Stimulated activated CD4-positive, alpha-beta T cell treated with anti-CD3 and anti-CD28 coated beads, Interleukin-15, amount 100 ng/mL, for 48 hours (primary cell): ENCODE measurements at regions not wholly inside any gene's neighbourhood (a gene's known extent, or its start where the extent isn't known, plus 50 kb on each side); places are given as distances from the start of the nearest gene placed in this dataset.

Experiments
- DNase-seq, 2 donors: peaks; one replicate each; pipeline ENCODE4 v3.0.0-alpha.2; 2020; ENCODE audit warnings: low read depth in 2 of 2

DNA sequence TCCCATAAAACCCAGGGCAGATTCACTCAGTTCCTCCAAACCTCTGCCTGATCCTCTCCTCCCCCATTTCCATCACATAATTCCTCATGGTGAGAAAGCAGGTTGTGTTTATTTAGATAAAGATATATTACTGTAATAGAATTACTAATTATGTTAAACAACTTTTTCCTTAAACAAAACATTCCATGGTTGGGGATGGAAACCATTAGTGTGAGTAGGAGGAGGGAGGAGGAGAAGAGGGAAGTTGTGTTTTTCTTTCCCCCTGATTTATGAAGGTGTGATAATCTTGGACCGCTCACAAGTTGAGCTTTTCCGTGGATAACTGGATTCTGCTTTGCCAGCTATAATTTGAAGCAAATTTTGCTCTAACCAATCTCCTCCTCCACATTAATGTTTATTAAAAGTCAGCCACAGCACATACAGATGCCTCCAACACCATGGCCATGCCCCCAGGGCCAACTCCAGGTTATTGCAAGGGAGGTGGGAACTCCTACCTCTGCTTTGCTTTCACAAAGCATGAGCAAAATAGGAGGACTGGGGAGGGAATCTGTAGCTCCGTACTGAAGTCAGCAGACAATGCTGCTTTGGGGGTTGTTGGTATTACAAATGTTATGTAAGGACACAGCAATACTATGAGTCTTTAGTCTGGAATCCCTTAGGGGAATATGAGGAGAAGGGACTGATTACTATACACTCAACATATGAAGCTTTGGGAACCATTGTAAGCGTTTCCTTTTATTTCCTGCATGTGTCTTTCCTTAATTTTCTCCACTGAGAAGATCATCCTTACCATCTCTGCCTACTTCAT lies 542.0 kb downstream of the DHX35 start:
- no peak for DNase-seq

DNA sequence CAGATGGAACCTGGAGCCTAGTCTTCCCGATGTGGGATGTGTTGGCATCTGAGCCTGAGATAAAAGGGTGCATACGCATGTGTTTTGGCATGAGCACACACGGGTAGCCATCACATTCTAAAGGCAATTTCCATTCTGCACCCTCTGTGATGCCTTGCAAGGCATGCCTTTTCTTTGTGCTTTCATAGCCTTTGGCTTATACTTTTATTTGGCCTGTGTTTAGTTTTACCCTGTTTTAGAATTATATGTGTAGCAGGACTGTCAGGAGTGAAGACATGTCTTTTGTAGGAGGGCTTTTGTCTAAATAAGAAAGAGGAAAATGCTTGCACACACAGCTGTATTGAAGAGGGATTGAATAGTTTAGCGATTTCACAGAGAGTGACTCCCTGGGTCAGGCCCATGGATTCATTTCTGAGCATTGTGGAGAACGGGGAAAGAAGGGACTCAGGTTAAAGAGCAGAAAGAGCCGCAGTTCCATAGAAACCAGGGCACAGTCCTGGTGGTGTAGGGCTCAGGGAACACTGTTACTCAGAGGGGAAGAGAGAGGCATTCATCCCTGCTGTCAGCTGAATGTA lies 530.2 kb downstream of the DHX35 start:
- no peak for DNase-seq

DNA sequence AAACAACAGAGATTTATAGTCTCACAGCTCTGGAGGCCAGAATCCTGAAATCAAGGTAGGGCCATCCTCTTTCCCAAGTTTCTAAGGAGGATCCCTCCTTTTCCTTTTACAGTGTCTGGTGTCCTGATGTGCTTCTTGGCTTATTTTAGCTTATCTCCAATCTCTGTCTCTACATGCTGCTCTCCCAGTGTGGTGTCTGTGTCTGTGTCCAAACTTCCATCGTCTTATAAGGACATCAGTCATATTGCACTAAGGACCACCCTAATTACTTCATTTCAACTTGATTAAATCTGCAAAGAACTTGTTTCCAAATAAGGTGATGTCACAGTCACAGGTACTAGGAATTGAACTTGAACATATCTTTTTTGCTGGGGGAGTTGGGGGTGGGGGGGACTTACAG lies 529.6 kb downstream of the DHX35 start:
- no peak for DNase-seq

DNA sequence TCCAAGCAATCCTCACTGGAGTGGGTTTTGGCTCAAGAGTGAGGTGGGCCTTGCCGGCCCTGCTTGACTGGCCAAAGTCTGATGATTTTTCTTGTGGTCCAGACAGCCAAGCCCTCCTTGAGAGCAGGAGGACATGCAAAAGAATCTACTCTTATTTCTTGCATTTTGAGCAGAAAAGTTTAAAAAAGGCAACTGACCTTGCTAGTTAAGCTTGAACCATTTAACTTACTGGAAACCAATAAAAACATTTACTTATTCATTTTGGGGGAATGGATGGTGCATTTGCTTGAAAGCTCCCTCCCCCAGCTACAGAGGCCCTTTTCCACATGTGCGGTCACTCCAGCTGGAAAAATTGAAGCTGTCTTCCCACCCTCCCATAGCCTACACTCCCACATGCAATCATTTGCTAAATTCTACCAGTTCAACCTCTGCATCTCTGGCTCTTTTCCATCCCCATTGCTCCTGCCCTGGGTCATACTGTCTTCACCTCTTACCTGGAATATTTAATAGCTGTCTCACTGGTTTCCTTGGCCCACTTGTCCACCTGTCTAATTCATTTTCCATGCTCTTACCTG lies 527.9 kb downstream of the DHX35 start:
- DNase-seq, result no peak

DNA sequence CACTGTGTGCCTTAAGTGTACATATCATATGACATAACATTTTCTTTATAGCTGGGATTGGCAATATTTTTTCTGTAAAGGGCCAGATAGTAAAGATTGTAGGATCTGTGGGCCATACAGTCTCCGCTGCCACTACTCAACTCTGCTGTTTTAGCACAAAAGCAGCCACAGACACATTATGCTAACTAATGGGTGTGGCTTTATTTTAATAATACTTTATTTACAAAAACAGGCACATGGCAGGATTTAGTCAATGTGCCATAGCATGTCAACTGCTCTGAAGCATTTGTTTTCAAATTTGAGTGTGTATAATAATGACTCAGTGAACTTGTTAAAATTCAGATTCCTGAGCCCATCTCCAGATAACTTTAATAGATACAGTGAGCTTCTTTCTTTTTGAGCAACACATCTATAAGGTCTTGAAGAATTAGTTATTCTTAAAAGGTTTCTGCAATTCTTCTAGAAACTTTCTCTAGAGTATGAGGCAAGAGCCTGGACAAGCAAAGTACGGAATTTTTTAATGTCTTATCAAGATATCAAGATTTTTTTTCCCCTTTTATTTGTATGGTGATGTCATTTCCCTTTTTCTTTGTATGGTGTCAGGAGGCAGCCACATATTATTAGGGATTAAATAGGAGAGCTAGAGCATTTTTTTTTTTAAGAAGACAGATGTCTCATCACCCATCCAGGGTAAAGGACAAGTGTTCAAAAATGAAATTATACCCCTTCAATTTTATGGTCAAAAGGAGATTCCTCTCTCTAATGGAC lies 518.3 kb downstream of the DHX35 start:
- DNase-seq, result no peak

DNA sequence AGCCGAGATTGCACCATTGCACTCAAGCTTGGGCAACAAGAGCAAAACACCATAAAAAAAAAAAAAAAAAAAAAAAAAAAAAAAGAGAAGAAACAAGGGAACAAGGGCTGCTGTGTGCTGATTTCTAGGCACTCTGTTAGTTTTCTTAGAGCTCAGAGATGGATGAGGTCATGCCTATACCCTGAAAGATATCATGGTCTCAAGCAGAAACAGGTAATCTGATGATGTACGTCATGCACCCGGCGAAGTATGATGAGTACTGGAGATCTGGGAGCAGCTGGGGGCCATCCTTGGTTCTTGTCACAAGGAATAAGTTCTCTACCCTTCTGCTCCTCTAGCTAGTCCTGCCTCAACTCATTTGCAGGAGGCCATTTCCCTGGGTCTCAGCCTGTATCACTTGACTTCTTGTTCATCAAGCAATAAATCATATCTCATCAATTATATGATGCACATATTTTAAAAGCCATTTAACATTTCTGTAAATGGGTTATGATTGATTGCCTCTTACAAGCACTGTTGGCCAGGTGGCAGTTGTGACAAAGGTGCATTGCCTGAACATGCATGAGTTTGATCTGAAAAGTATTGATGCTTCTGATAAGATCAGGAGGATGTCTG lies 517.2 kb downstream of the DHX35 start:
- DNase-seq, result no peak

DNA sequence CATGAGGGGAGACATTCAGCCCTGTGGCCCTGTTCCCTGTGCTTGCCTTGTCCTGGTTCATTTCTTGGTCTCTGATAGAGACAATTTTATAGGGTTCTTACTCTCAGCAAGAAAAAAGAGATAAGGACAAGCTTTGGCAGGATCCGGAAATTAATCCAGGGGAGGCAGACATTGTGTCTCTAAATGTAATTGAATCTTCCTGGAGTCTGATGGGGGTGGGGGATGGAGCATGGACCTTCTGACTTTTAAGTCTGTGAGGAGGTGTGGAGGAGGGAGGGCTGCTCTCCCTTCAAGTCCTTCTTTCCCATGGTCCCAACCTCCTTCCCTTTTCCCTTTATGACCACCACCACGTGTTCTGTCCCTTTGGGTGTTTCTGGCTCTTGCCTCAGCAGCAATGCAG lies 512.7 kb downstream of the DHX35 start:
- DNase-seq, result no peak

DNA sequence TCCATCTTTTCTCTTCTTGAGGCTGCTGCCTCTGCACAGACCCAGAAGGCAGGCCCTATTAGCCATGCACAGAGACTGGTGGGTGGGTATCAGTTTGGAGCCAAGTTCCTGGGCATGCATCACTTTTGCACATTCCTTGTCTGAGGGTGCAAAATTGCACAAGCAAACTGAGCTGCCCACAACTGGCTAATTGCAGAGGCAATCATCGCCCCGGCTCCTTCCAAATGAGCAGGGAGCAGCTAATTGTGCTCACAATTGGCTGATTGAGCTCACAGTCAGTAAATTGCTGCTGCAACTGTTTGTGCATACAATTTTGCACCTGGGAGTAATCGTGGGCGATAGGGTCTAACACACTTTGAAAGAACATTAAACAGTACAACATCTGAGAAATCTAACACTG lies 511.4 kb downstream of the DHX35 start:
- DNase-seq, result no peak

DNA sequence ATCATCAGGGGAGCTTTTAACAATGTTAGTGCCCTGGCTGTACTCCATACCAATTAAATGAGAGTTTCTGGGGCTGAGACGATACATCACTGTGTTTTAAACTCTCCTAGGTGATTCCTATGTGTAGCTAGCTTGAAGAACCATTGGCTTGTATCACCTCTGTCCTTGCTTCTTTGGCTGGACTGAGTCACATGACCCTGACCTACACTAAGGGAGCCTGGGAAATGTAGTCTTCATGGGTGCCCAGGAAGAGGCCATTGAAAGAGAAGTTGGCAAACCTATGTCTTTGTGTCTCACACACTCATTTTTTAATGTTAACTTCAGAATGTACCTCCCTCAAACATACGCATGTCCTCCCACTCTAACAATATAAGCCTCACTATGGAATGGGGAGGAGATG lies 506.6 kb downstream of the DHX35 start:
- no peak for DNase-seq

DNA sequence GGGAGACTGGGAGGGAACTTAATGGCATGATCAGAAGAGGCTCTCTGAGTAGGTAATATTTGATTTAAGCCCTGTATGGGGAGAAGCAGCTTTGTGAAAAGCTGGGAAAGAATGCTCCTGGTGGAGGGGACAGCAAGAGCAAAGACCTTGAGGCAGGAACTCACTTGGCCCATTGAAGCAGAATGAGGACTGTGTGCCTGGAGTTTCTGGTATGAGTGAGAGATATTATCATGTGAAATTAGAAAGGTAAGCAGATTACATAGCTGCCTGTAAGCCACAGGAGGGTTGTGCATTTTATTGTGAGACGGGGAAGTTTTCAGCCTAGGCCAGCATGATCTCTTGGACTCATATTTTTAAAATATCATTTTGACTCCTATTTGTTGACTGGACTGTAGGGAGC lies 502.1 kb downstream of the DHX35 start:
- no peak for DNase-seq

DNA sequence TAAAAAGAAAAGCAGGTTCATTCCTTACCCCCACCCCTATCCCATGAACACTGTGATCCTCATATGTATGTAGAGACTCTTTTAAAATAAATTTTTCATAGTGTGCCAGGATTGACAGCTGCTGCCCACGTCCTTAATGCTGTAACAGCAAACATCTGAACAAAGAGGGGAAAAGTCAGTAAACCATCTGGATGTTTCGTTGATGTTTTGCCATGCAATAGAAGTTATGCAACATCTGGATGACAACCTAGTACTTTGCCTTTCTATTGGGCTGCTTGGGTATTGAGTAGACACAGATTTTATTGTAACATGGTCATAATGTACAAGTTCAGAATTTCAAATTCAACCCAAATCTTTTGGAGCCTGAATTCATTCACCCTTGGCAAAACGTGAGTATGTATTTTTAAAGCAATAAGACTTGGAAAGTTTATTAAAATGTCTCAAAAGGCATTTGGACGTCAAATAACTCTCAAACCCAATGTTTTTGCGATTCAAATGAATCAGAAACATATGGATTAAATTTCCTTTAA lies 500.3 kb downstream of the DHX35 start:
- no peak for DNase-seq

DNA sequence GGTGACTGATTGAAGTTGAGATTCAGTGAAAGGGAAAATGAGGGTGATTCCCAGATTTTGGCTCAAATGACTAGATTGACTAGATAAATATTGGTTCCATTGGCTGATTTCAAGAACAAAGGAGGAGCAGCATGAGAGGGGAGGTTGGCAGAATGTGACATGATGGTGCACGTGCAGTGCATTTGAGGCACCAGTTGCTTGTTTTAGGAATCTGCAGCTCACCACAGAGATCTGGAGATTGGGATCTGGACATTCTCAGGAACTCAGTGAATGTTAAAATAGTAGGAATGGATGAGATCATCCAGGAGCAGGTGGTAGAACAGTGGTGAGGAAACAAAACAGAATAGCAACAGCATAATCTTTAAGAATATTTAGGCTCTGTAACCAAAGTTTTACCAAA lies 496.3 kb downstream of the DHX35 start:
- no peak for DNase-seq

DNA sequence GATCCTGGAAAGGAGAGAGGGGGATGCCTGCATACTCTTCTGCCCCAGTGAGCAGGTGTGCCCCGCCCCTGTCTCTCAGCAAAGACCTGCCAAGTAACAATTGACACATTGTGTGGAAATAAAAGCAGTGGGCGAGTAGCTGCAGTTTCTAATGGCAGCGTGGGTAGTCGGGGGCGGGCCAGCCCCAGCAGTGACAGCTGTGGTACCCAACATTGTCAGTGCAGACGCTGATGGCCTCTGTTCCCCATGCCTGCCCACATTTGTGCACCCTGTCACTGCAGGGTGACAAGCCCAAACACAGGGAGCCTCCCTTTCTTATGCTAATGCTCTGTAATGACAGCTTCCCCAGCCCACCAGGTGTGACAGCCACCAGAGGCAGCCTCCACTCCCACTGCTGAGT lies 491.7 kb downstream of the DHX35 start:
- DNase-seq, result no peak

DNA sequence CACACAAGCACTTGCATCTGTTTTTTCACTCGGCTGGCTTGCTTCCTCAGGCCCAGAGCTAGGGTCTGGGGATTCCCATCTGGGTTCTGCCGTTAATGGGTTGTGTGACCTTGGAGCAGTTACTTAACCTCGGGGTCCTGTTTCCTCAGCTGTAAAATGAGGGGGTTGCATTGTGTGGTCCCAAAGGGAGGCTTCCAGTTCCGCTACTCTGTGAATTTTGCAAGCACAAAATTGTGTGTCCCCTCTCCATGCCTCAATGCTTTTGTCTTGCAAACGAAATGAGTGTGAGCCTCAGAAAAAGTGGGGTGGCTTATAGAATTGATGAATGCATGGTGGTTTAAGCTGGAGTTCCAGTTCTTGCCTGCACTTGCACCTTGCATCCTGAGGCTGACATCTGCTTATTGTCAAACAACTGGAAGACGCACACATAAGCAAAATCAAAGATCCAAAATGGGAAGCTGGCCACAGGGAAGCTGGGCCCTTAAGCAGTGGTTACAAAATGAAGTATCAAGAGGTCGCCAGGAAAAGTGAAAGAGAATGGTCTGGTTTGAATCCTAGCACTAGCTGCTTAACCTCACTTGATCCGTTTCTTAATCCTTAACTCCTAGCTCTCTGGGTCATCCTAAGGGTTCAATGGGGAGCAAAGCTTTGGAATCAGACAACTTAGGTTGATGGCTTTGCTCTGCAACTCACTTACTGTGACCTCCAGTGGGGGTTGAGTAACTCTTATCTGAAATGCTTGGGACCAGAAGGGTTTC lies 490.6 kb downstream of the DHX35 start:
- DNase-seq, result no peak

DNA sequence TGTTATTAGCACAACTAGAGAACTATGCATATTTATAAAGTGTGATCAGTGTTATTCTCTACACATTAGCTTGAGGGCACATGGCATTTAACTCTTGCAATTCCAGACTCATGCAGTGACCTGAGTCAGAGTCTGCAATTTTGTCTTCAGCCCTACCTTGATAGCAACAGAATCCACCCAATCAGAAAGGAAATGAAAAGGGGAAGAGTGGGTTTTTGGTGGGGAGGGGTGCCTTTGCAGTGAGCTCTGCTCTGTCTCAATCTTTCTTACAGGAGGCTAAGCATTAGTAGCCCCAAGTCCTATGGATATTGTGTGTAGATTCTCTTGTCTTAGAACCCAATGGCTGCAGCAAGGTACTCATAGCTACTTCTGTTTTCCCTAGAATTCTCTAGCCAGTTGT lies 489.2 kb downstream of the DHX35 start:
- DNase-seq, result no peak

DNA sequence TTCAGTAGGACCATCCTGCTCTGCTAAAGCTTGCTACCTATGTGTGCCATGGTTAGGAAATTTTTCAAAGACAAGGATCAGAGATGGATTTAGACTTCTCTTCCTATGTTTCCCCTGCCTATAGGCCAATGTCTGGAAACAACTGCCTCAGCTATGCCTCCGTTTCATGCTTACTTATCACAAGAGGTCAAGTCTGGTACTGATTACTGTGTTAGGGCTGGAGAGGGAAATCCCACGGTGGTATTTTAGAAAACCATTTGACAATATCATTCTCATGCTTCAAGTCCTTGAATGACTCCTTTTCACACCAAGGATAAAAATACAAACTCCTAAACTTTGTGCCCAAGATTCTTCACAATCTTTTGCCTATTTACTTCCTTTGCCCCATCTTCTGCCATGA lies 484.3 kb downstream of the DHX35 start:
- DNase-seq, result no peak

DNA sequence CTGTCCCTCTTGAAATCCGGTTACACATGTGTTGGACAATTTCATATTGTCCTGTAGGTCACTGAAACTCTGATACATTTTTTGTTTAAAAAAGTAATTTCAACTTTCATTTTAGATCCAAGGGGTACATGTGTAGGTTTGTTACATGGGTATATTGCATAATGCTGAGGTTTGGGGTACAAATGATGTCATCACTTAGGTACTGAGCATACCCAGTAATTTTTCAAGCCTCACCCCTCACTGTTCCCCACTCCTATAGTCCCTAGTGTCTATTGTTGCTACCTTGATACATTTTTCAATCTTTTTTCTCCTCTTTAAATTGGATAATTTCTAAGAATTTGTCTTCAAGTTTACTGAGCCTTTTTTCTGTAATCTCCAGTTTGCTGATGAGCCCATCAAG lies 483.0 kb downstream of the DHX35 start:
- DNase-seq, result no peak

DNA sequence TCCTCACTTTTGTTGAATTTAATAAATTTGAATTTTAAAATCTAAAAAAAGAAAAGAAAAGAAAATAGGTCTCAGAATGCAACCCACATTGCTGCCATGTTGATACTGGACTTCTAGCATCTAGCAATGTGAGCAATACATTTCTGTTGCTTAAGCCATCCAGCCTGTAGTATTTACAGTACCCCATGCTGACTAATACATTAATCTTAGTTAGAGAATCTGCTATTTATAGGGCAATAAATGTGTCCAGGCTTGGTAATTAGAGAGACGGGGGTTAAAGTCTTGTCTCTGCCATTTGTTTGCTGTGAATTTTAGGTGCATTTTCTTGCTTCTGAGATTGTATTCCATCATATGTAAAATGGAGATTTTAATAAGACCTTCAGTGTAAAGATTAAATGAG lies 471.3 kb downstream of the DHX35 start:
- no peak for DNase-seq

DNA sequence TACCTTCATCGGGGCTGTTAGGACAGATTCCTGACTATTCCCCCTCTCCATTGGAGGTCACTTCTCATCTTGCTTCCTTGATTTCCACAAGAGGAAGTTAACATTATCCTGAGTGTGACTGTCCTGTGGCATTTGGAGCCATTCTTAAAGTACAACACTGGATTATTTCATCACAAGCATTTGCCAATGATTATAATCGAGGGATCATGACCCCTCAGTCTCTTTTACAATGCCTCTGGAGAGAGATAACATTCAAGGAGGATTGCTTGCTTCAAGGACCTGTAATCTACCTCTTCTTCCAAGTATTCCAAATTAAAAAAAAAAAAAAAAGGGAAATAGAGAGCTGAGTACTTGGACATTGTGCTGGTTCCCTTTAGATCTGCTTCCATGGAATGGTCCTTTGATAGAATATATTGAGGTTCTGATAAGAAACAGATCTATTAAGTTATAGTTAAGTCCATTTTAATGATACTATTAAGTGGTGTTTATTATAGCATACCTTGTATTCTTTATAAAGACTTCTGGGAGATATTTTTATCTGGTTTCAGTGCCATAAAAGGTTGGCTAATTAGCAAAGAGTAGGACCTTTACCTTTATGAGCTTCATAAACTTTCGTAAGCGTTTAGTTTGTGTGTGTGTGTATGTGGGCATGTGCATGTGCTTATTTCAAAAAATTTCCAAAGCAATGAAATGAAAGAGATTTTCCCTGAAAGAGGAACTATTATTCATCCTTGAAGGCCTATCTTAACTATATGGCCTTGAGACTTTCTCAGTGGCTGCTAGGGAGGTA lies 469.1 kb downstream of the DHX35 start:
- DNase-seq, result no peak

DNA sequence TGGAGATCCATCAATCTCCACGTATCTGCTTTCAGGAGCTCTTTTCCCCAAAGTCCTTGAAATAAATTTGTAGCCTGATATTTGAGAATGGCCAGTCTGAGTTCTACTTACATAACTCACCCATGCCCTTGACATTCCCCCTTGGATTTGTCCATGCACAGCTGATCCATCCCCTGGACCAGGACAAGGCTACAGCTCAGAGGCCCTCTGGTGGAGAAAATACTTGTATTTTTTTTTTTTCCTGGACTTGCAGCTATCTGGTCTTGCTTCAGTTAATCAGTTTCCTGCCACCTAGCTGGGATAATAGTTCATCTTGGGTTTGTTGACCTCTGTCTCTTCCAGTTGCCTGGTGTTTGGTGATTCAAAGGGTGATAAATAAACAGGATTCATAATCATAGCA lies 467.6 kb downstream of the DHX35 start:
- DNase-seq, result no peak
